C4-2B (cell line): ENCODE measurements at regions not wholly inside any gene's neighbourhood (a gene's known extent, or its start where the extent isn't known, plus 50 kb on each side); places are given as distances from the start of the nearest gene placed in this dataset.

ENCODE experiments used
- CTCF ChIP-seq: fragments of 450-650 bp; conservative IDR thresholded peaks from 2 replicates; pipeline ENCODE4 v1.5.1; 2017; ENCODE audit warnings: mild to moderate bottlenecking
- ZFX ChIP-seq: fragments of 450-650 bp; IDR thresholded peaks from 2 replicates; pipeline ENCODE4 v1.6.1; 2017

GRCh38 chr6:165181951-165182414, 127.4 kb downstream of the C6orf118 start:
- TF ChIP-seq CTCF (no peak), ZFX (no peak)
